K562 (cell line): ENCODE measurements at regions not wholly inside any gene's neighbourhood (a gene's known extent, or its start where the extent isn't known, plus 50 kb on each side); places are given as distances from the start of the nearest gene placed in this dataset.

ENCODE experiments used
- ATAC-seq: fragments of 200-7000 bp; cut with Tn5 transposase; 3 replicates; pipeline ENCODE4 v1.9.1; 2020; ENCODE audit warnings: moderate library complexity
- BruUV-seq: library from RNA; stranded (reverse); fragments of 400-500 nt; replicated peaks from 2 replicates; lab custom pipeline; 2021; lab: Mats Ljungman, UMichigan
- CTCF ChIA-PET: fragments of 300-600 bp; formaldehyde crosslinking; extraction: SDS; loops from one replicate; lab custom pipeline; 2021; ENCODE audit warnings: low intra/inter-chr PET ratio; lab: Yijun Ruan, JAX
- POLR2A ChIA-PET: fragments of 300-600, 350-650 bp; sonication (Branson Sonifier 250); formaldehyde crosslinking; extraction: SDS; loops from one replicate; lab custom pipeline; 2021; ENCODE audit warnings: antibody characterized with exemption, inconsistent platforms; lab: Yijun Ruan, JAX
- DNase-seq, 4 experiments: peaks; one replicate each; pipeline versions ENCODE4 v3.0.0 to v3.0.0-alpha.2; 2011 to 2018; ENCODE audit warnings: low spot score in 3 of 4, mixed read lengths in 3 of 4; ENCODE audit errors: extremely low read depth in 1 of 4
- FAIRE-seq: peaks from 2 replicates; lab custom pipeline; 2011; peaks lifted over from hg19 to GRCh38; lab: Jason Lieb, UNC
- H2AFZ ChIP-seq: 2 replicates; pipeline ENCODE4 v1.6.0; 2011; ENCODE audit warnings: low read depth, low read length, control low read depth, inconsistent platforms
- H3K27ac ChIP-seq: fragments of 200-600 bp; 3 replicates; pipeline ENCODE4 v1.8.0; 2011; ENCODE audit warnings: low read depth, mild to moderate bottlenecking, control low read depth, inconsistent platforms, low read length, moderate library complexity, mixed read lengths; ENCODE audit errors: extremely low read depth
- H3K27me3 ChIP-seq, 2 experiments: fragments of 300-600 bp in 1 of 2; 2 replicates in 1 of 2; 3 replicates in 1 of 2; pipeline versions ENCODE4 v1.6.0 to v1.8.0; 2011; ENCODE audit warnings: inconsistent platforms in 2 of 2, low read length in 2 of 2, mild to moderate bottlenecking in 1 of 2, mixed read lengths in 1 of 2, moderate library complexity in 1 of 2; ENCODE audit not compliant: control insufficient read depth in 2 of 2, insufficient read depth in 2 of 2
- H3K36me3 ChIP-seq: fragments of 300-600 bp; 3 replicates; pipeline ENCODE4 v1.8.0; 2011; ENCODE audit warnings: mild to moderate bottlenecking, low read length, inconsistent platforms; ENCODE audit not compliant: control insufficient read depth, insufficient read depth
- H3K4me1 ChIP-seq, 2 experiments: fragments of 200-600 bp in 1 of 2; replicated peaks in 1 of 2; 2 replicates in 1 of 2; 3 replicates in 1 of 2; pipeline versions ENCODE4 v1.5.1 to v1.8.0; 2011; ENCODE audit warnings: inconsistent platforms in 2 of 2, low read length in 2 of 2, mild to moderate bottlenecking in 1 of 2, mixed read lengths in 1 of 2, moderate library complexity in 1 of 2; ENCODE audit not compliant: control insufficient read depth in 2 of 2, insufficient read depth in 2 of 2
- H3K4me2 ChIP-seq: 2 replicates; pipeline ENCODE4 v1.6.1; 2011; ENCODE audit warnings: low read length, control low read depth, inconsistent platforms, mixed read lengths; ENCODE audit not compliant: insufficient read depth
- H3K4me3 ChIP-seq: fragments of 200-600 bp; sonication (generic), shearing (Covaris generic); 2 replicates; pipeline ENCODE4 v1.5.1; 2016; ENCODE audit warnings: control low read depth, inconsistent platforms
- H3K79me2 ChIP-seq: fragments of 200-600 bp; 3 replicates; pipeline ENCODE4 v1.8.0; 2011; ENCODE audit warnings: low read length, inconsistent platforms; ENCODE audit not compliant: control insufficient read depth, insufficient read depth
- H3K9ac ChIP-seq, 2 experiments: 2 replicates each; pipeline versions ENCODE4 v1.6.0 to v1.6.1; 2011; ENCODE audit warnings: low read depth in 2 of 2, low read length in 2 of 2, control low read depth in 1 of 2, inconsistent platforms in 1 of 2, mild to moderate bottlenecking in 1 of 2, mixed read lengths in 1 of 2; ENCODE audit not compliant: insufficient read depth in 1 of 2
- H3K9me1 ChIP-seq: one replicate; pipeline ENCODE4 v1.6.0; 2011; ENCODE audit warnings: inconsistent platforms, mild to moderate bottlenecking, low read length, moderate library complexity; ENCODE audit not compliant: control insufficient read depth, insufficient read depth
- H3K9me3 ChIP-seq: replicated peaks from 2 replicates; pipeline ENCODE4 v1.5.1; 2011; ENCODE audit warnings: low read depth, low read length, inconsistent platforms; ENCODE audit not compliant: control insufficient read depth, insufficient read depth
- H4K20me1 ChIP-seq: replicated peaks from 2 replicates; pipeline ENCODE4 v1.6.1; 2011; ENCODE audit warnings: low read length, inconsistent platforms, mixed read lengths; ENCODE audit not compliant: control insufficient read depth, insufficient read depth
- ARID2 ChIP-seq: fragments of 450-650 bp; IDR thresholded peaks from 2 replicates; pipeline ENCODE4 v1.6.1; 2017; ENCODE audit warnings: antibody characterized with exemption, mild to moderate bottlenecking
- CBFB ChIP-seq: sonication (generic); formaldehyde crosslinking; IDR thresholded peaks from 2 replicates; pipeline ENCODE4 v1.4.0; 2020; ENCODE audit warnings: mild to moderate bottlenecking, missing genetic modification reagents
- CTCF ChIP-seq, 3 experiments: IDR thresholded peaks in 2 of 3; conservative IDR thresholded peaks in 1 of 3; 2 replicates each; pipeline ENCODE4 v1.5.1; 2011 to 2012; ENCODE audit warnings: low read length in 3 of 3, mild to moderate bottlenecking in 3 of 3, control low read depth in 2 of 3, improper control_type of control experiment in 1 of 3, inconsistent platforms in 1 of 3, low read depth in 1 of 3, mixed read lengths in 1 of 3, moderate library complexity in 1 of 3; ENCODE audit not compliant: insufficient read depth in 2 of 3
- IFI16 ChIP-seq: fragments of 250-450 bp; sonication (Bioruptor Pico); IDR thresholded peaks from 2 replicates; pipeline ENCODE4 v2.1.2; 2022; ENCODE audit warnings: mild to moderate bottlenecking, inconsistent platforms
- NR0B1 ChIP-seq: fragments of 450-650 bp; IDR thresholded peaks from one replicate; pipeline ENCODE4 v1.6.1; 2018; ENCODE audit warnings: mild to moderate bottlenecking, moderate library complexity; ENCODE audit not compliant: partially characterized antibody
- NUFIP1 ChIP-seq: fragments of 450-650 bp; IDR thresholded peaks from 2 replicates; pipeline ENCODE4 v1.6.1; 2018; ENCODE audit not compliant: partially characterized antibody
- RFX5 ChIP-seq: IDR thresholded peaks from 2 replicates; pipeline ENCODE4 v1.6.1; 2011; ENCODE audit warnings: low read depth, mild to moderate bottlenecking, improper control_type of control experiment, low read length
- SLC30A9 ChIP-seq: fragments of 250-450 bp; sonication (Bioruptor Pico); IDR thresholded peaks from 2 replicates; pipeline ENCODE4 v1.8.0; 2022; ENCODE audit warnings: mild to moderate bottlenecking, moderate library complexity
- SNRNP70 ChIP-seq: fragments of 200-400 bp; formaldehyde crosslinking; optimal IDR thresholded peaks from 2 replicates; pipeline ENCODE3; 2017; ENCODE audit warnings: low read depth, low read length
- U2AF1 ChIP-seq: fragments of 200-400 bp; formaldehyde crosslinking; optimal IDR thresholded peaks from 2 replicates; pipeline ENCODE3; 2017; ENCODE audit warnings: mild to moderate bottlenecking, low read depth, low read length, moderate library complexity
- U2AF2 ChIP-seq: fragments of 200-400 bp; formaldehyde crosslinking; optimal IDR thresholded peaks from 2 replicates; pipeline ENCODE3; 2017; ENCODE audit warnings: low read depth, mild to moderate bottlenecking, low read length
- ZNF347 ChIP-seq: fragments of 450-650 bp; formaldehyde crosslinking; IDR thresholded peaks from 2 replicates; pipeline ENCODE4 v1.4.0; 2020; ENCODE audit warnings: low read depth, mild to moderate bottlenecking, moderate library complexity
- ZNF586 ChIP-seq: fragments of 450-650 bp; formaldehyde crosslinking; conservative IDR thresholded peaks from 2 replicates; pipeline ENCODE4 v1.4.0; 2020; ENCODE audit warnings: mild to moderate bottlenecking, moderate library complexity
- ZNF644 ChIP-seq: fragments of 200-800 bp; sonication (Bioruptor generic); IDR thresholded peaks from 2 replicates; pipeline ENCODE4 v1.6.1; 2016; ENCODE audit warnings: low read depth, missing genetic modification characterization, missing compliant biosample characterization
- ZNF79 ChIP-seq: fragments of 250-450 bp; sonication (Bioruptor Pico); IDR thresholded peaks from 2 replicates; pipeline ENCODE4 v1.4.0; 2020; ENCODE audit warnings: low read depth, mild to moderate bottlenecking, moderate library complexity
- WGBS: fragments of 100-300 bp; shearing (Covaris generic); methylation state at CpG from one replicate; pipeline ENCODE4 v1.1.6; 2016; ENCODE audit warnings: low coverage, mixed read lengths; ENCODE audit not compliant: insufficient coverage; ENCODE audit errors: missing lambda C conversion rate; 5-methylcytosine and 5-hydroxymethylcytosine counted together
- in situ Hi-C: fragments of 300-500 bp; cut with MboI; formaldehyde crosslinking; loops from 4 replicates; pipeline ENCODE4 v1.15.0; 2018; ENCODE audit warnings: inconsistent platforms, mixed read lengths
- intact Hi-C: fragments of 100-400 bp; cut with micrococcal nuclease; formaldehyde crosslinking; loops from 2 replicates; pipeline ENCODE4 v1.14.2; 2022

- ChIA-PET POLR2A (no interaction called here), CTCF (no interaction called here)
- H3K27me3 ChIP-seq = no peaks in the 10 kb centered on the region; a peak in 1 of 5 replicates
- no peaks in the 10 kb centered on the region for H4K20me1 ChIP-seq
- H3K4me2 ChIP-seq = no peak overlapping the region
- intact Hi-C loops = loop anchor here (5.0 kb wide), 1 partner anchor 64 kb away; no protein-coding TSS in a partner anchor
- no peaks in the 10 kb centered on the region for H3K36me3 ChIP-seq
- DNase-seq (peak in 2 of 4 experiments; percentile 14 to 17), ATAC-seq (no peak), FAIRE-seq (no peak)
- H3K27ac ChIP-seq = no peak overlapping the region
- WGBS = 0% methylated on average over 3 of the region's 4 CpGs
- no peak overlapping the region for H2AFZ ChIP-seq
- no peaks in the 10 kb centered on the region for H3K4me1 ChIP-seq
- no peaks in the 10 kb centered on the region for H3K79me2 ChIP-seq
- no TSS peak for BruUV-seq
- in situ Hi-C loops = no loop called here
- no peaks in the 10 kb centered on the region for H3K9me1 ChIP-seq
- peak in 1 of 3 experiments; percentile 14; a peak in 1 of 6 replicates for TF ChIP-seq CTCF (IDR thresholded peaks at IDR 0.05 in 2 of 3, conservative IDR thresholded peaks at IDR 0.05 in 1 of 3; ENCODE audit: insufficient read depth in 2 of 3, low read depth in 1 of 3, low read length in 3 of 3)
- no peak for TF ChIP-seq ZNF79
- H3K9ac ChIP-seq = no peak overlapping the region
- H3K9me3 ChIP-seq = no peaks in the 10 kb centered on the region
- no peak overlapping the region for H3K4me3 ChIP-seq
These were observed 174.8 kb upstream of the CXCL13 start for GRCh38 chr4:77430847-77431246.

- intact Hi-C loops = loop anchor here (5.0 kb wide), 1 partner anchor 64 kb away; no protein-coding TSS in a partner anchor
- DNase-seq (no peak), FAIRE-seq (no peak), ATAC-seq (no peak)
- Histone ChIP-seq H3K4me1 (no peaks in the 10 kb centered on the region), H3K36me3 (no peaks in the 10 kb centered on the region), H3K9me3 (no peaks in the 10 kb centered on the region), H3K9me1 (no peaks in the 10 kb centered on the region), H3K79me2 (no peaks in the 10 kb centered on the region), H4K20me1 (no peaks in the 10 kb centered on the region), H3K4me3 (no peak overlapping the region), H3K4me2 (no peak overlapping the region), H3K27me3 (no peaks in the 10 kb centered on the region; a peak in 1 of 5 replicates), H3K9ac (no peak overlapping the region), H2AFZ (no peak overlapping the region), H3K27ac (no peak overlapping the region)
- in situ Hi-C loops = no loop called here
- POLR2A ChIA-PET = no interaction called here
- WGBS = no CpG with 5 or more reads among the region's 1 CpG
- no TSS peak for BruUV-seq
- CTCF ChIA-PET = no interaction called here
- no peak for TF ChIP-seq ZNF586 (CRISPR knock-in tag)
- TF ChIP-seq U2AF1 = no peak
- TF ChIP-seq ARID2 = no peak
- no peak for TF ChIP-seq RFX5
- TF ChIP-seq NUFIP1 = no peak
- no peak for TF ChIP-seq SNRNP70
- no peak for TF ChIP-seq IFI16 (CRISPR knock-in tag)
- no peak for TF ChIP-seq SLC30A9 (CRISPR knock-in tag)
- TF ChIP-seq CBFB (CRISPR knock-in tag) = no peak
- no peak for TF ChIP-seq NR0B1
- no peak for TF ChIP-seq ZNF347 (CRISPR knock-in tag)
- no peak for TF ChIP-seq U2AF2
- TF ChIP-seq ZNF644 (tag) = no peak
These were observed 174.1 kb upstream of the CXCL13 start for GRCh38 chr4:77431546-77431945.
